Epithelial cell of esophagus (primary cell): ENCODE measurements at regions not wholly inside any gene's neighbourhood (a gene's known extent, or its start where the extent isn't known, plus 50 kb on each side); places are given as distances from the start of the nearest gene placed in this dataset.

Source experiments
- DNase-seq: peaks from one replicate; pipeline ENCODE4 v3.0.0; 2010; ENCODE audit warnings: low read depth
- H3K4me3 ChIP-seq: 2 replicates; pipeline ENCODE4 v1.5.1; 2011; ENCODE audit warnings: mild to moderate bottlenecking, low read length, control low read depth
- CTCF ChIP-seq: IDR thresholded peaks from 2 replicates; pipeline ENCODE4 v1.5.1; 2011; ENCODE audit warnings: low read depth, mild to moderate bottlenecking, low read length, control low read depth, inconsistent platforms; ENCODE audit not compliant: insufficient read depth; ENCODE audit errors: missing control alignments

DNA sequence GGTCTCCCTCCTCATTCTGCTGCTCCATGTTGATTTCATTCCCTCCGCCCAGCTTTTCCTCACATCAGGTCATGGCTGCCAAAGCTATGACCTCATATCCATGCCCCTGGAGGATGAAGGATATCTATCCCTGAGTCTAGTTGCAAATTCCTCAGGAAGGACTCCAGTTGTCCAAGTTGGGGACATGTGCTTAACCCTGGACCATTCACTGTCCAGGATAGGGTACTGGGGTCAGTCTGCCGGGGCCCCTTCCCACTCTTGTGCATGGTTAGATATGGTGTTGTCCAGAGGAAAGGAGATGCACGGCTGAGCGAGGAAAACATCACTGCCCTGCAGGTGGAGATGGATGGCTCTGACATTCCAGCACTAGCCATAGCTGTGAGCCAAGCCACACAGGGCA is 51.9 kb upstream of the COMTD1 start:
- no peak overlapping the region for H3K4me3 ChIP-seq
- TF ChIP-seq CTCF: no peak
- no peak for DNase-seq

DNA sequence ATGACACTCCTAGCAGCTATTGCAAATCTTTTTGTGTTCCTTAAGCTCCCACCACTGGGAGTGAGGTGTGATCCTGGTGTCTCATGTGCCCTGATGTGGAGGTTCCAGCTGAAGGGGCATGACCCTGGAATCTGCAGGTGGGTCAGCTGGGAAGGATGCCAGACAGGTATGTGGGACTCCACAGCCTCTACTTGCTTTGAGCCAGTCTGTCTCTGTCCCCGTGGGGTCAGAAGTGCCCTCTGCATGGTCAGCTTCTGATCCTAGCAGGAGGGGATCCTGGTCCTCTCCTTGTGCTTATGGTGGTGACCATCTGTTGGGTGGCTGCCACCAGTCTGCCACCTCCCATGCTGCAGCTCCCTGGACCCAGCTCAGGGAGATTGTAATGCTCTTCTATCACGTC is 51.1 kb upstream of the COMTD1 start:
- no peak for DNase-seq
- H3K4me3 ChIP-seq: no peak overlapping the region
- no peak for TF ChIP-seq CTCF
